ENCODE measurements at regions not wholly inside any gene's neighbourhood (a gene's known extent, or its start where the extent isn't known, plus 50 kb on each side); places are given as distances from the start of the nearest gene placed in this dataset.

DNA sequence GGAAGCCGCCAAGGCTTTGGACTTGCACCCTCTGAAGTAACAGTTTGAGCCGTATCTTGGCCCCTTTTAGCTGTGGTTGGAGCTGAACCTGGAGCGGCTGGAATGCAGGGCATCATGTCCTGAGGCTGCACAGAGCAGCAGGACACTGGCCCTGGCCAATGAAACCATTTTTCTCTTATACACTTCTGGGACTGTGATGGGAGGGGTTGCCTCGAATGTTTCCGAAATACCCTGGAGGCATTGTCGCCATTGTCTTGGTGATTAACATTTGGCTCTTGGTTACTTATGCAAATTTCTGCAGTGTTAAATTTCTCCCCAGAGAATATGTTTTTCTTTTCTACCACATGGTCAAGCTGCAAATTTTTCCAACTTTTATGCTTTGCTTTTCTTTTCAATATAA lies 137.2 kb downstream of the MAGEC1 start:
- H3K9me3 ChIP-seq = no peaks in the 10 kb centered on the region
- POLR2A ChIA-PET = no interaction called here

GRCh38 chrX:142036116-142036515 lies 132.4 kb downstream of the MAGEC1 start:
- no peak overlapping the region for H3K4me3 Mint-ChIP-seq (ENCODE audit: unreplicated experiment)
- Histone ChIP-seq H3K4me1 (no peaks in the 10 kb centered on the region), H3K9me3 (no peaks in the 10 kb centered on the region), H3K27me3 (replicated peaks; ENCODE audit: control insufficient read depth, insufficient read depth, low read length) (no peaks in the 10 kb centered on the region), H3K36me3 (ENCODE audit: control insufficient read depth, insufficient read depth, low read length) (no peaks in the 10 kb centered on the region), H3K4me3 (ENCODE audit: low read depth, low read length) (no peak overlapping the region)
- H3K27me3 Mint-ChIP-seq (ENCODE audit: insufficient read depth, unreplicated experiment) = no peaks in the 10 kb centered on the region
- no peaks in the 10 kb centered on the region for H3K36me3 Mint-ChIP-seq (ENCODE audit: insufficient read depth, unreplicated experiment)
- intact Hi-C loops (cut with micrococcal nuclease; ENCODE audit: unreplicated experiment) = no loop called here
- DNase-seq = no peak
- no peak overlapping the region for H3K27ac Mint-ChIP-seq (ENCODE audit: unreplicated experiment)
- H3K9me3 Mint-ChIP-seq (ENCODE audit: unreplicated experiment) = no peaks in the 10 kb centered on the region
- H3K4me1 Mint-ChIP-seq (ENCODE audit: low read depth, unreplicated experiment) = no peaks in the 10 kb centered on the region
- ChIA-PET POLR2A (no interaction called here), CTCF (no interaction called here)
- TF ChIP-seq CTCF (IDR thresholded peaks at IDR 0.05; ENCODE audit: insufficient read depth in 1 of 2, low read depth in 1 of 2, low read length in 1 of 2, severe bottlenecking in 1 of 2, unreplicated experiment in 1 of 2) = no peak
- BruUV-seq (replicated peaks) = no TSS peak

More for the DNA sequence above, 137.2 kb downstream of the MAGEC1 start:
- BruUV-seq (replicated peaks) = no TSS peak
- CTCF ChIA-PET = no interaction called here
- H3K27ac Mint-ChIP-seq (ENCODE audit: unreplicated experiment) = no peak overlapping the region
- TF ChIP-seq CTCF (IDR thresholded peaks at IDR 0.05; ENCODE audit: insufficient read depth in 1 of 2, low read depth in 1 of 2, low read length in 1 of 2, severe bottlenecking in 1 of 2, unreplicated experiment in 1 of 2) = no peak
- Histone ChIP-seq H3K4me3 (ENCODE audit: low read depth, low read length) (no peak overlapping the region), H3K27me3 (replicated peaks; ENCODE audit: control insufficient read depth, insufficient read depth, low read length) (no peaks in the 10 kb centered on the region), H3K36me3 (ENCODE audit: control insufficient read depth, insufficient read depth, low read length) (no peaks in the 10 kb centered on the region), H3K4me1 (no peaks in the 10 kb centered on the region)
- no peak overlapping the region for H3K4me3 Mint-ChIP-seq (ENCODE audit: unreplicated experiment)
- H3K9me3 Mint-ChIP-seq (ENCODE audit: unreplicated experiment) = peaks cover 8% of the 10 kb centered on the region
- intact Hi-C loops (cut with micrococcal nuclease; ENCODE audit: unreplicated experiment) = no loop called here
- DNase-seq = no peak
- H3K4me1 Mint-ChIP-seq (ENCODE audit: low read depth, unreplicated experiment) = no peaks in the 10 kb centered on the region
- no peaks in the 10 kb centered on the region for H3K36me3 Mint-ChIP-seq (ENCODE audit: insufficient read depth, unreplicated experiment)
- no peaks in the 10 kb centered on the region for H3K27me3 Mint-ChIP-seq (ENCODE audit: insufficient read depth, unreplicated experiment)

DNA sequence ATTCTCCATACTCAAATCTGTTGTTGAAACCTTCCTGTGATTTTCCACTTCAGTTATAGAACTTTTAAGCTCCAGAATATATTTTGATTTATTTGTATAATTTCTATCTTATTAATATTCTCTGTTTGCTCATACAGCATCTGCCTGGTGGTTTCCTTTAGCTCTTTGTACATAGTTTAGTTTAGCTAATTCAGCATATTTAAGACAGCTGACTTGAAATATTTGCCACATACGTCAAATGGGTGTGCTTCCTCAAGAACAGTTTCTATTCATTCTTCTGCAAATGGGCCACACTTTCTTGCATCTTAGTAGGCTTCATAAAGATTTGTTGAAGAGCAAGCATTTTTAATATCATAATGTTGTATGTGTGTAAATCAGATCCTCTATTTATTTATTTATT lies 101.8 kb downstream of the MAGEC1 start:
- H3K9me3 Mint-ChIP-seq (ENCODE audit: unreplicated experiment) = no peaks in the 10 kb centered on the region

More for the DNA sequence above, 101.8 kb downstream of the MAGEC1 start:
- H3K9me3 ChIP-seq = no peaks in the 10 kb centered on the region
- intact Hi-C loops (cut with micrococcal nuclease; ENCODE audit: unreplicated experiment) = no loop called here
- H3K4me1 ChIP-seq = no peaks in the 10 kb centered on the region
- POLR2A ChIA-PET = no interaction called here
- TF ChIP-seq CTCF (IDR thresholded peaks at IDR 0.05; ENCODE audit: insufficient read depth in 1 of 2, low read depth in 1 of 2, low read length in 1 of 2, severe bottlenecking in 1 of 2, unreplicated experiment in 1 of 2) = no peak
- CTCF ChIA-PET = no interaction called here
- H3K4me3 ChIP-seq (ENCODE audit: low read depth, low read length) = no peak overlapping the region
- no peaks in the 10 kb centered on the region for H3K36me3 ChIP-seq (ENCODE audit: control insufficient read depth, insufficient read depth, low read length)
- no peak overlapping the region for H3K27ac Mint-ChIP-seq (ENCODE audit: unreplicated experiment)
- H3K4me3 Mint-ChIP-seq (ENCODE audit: unreplicated experiment) = no peak overlapping the region
- DNase-seq = no peak
- no TSS peak for BruUV-seq (replicated peaks)
- no peaks in the 10 kb centered on the region for H3K27me3 ChIP-seq (replicated peaks; ENCODE audit: control insufficient read depth, insufficient read depth, low read length)
- no peaks in the 10 kb centered on the region for H3K4me1 Mint-ChIP-seq (ENCODE audit: low read depth, unreplicated experiment)
- no peaks in the 10 kb centered on the region for H3K27me3 Mint-ChIP-seq (ENCODE audit: insufficient read depth, unreplicated experiment)
- no peaks in the 10 kb centered on the region for H3K36me3 Mint-ChIP-seq (ENCODE audit: insufficient read depth, unreplicated experiment)

All from Caco-2 (cell line).